GM10266 (cell line): ENCODE measurements at regions not wholly inside any gene's neighbourhood (a gene's known extent, or its start where the extent isn't known, plus 50 kb on each side); places are given as distances from the start of the nearest gene placed in this dataset.

Experiments
- DNase-seq: peaks from one replicate; pipeline ENCODE4 v3.0.0; 2012; ENCODE audit errors: extremely low spot score
- TF ChIP-seq, protein P1 (sequence below): IDR thresholded peaks from 2 replicates; pipeline ENCODE4 v1.5.1; 2012; ENCODE audit warnings: mild to moderate bottlenecking, low read depth; ENCODE audit not compliant: control insufficient read depth, insufficient read depth; ENCODE audit errors: missing control alignments

DNA sequence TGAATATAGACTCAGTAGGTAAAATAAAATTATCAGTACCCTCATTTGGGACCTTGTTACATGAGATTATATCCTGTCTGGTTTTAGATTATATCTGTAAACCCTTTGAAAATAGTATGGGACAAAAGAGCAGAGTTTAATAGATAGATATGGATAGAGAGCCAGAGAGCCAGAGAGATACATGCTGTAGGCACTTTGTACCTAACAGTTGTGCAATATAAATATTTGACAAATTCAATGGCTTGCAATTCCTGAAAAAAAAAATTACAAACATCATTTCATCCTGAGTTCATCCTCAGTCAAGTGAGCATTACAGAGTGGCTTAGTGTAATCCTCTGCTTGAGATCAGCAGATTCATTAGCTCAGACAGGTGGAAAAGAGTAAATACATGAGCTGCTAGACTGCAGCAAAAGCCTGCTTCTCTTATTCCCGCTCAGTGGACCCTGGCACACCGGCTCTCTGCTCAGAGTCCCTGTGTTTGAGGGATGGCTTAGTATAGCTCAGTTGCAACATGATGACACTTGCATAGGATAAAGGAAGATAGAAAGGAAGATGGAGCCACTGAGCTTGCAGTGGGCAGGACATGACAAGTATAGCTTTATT lies 931.6 kb upstream of the GOT2 start:
- DNase-seq, result no peak
- TF ChIP-seq, protein P1, sequence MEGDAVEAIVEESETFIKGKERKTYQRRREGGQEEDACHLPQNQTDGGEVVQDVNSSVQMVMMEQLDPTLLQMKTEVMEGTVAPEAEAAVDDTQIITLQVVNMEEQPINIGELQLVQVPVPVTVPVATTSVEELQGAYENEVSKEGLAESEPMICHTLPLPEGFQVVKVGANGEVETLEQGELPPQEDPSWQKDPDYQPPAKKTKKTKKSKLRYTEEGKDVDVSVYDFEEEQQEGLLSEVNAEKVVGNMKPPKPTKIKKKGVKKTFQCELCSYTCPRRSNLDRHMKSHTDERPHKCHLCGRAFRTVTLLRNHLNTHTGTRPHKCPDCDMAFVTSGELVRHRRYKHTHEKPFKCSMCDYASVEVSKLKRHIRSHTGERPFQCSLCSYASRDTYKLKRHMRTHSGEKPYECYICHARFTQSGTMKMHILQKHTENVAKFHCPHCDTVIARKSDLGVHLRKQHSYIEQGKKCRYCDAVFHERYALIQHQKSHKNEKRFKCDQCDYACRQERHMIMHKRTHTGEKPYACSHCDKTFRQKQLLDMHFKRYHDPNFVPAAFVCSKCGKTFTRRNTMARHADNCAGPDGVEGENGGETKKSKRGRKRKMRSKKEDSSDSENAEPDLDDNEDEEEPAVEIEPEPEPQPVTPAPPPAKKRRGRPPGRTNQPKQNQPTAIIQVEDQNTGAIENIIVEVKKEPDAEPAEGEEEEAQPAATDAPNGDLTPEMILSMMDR, result no peak

DNA sequence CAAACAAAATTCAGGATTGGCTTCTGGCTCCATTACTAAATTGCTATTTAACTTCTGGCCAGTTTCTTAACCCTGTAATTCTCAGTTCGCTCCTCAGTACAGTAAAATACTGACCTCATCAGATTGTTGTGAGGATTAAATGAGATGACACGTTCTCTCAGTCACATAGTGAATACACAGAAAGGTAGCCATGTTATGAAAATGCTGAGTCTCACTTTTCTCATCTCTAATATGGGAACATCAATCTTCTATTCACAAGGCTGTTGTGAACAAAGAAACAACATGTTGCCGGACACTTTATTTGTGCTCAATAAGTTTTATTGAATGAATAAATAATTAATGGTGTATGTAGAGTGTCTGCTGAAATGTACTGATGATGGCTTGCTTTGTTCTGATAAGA lies 924.5 kb upstream of the GOT2 start:
- no peak for DNase-seq
- TF ChIP-seq, protein P1, result no peak

DNA sequence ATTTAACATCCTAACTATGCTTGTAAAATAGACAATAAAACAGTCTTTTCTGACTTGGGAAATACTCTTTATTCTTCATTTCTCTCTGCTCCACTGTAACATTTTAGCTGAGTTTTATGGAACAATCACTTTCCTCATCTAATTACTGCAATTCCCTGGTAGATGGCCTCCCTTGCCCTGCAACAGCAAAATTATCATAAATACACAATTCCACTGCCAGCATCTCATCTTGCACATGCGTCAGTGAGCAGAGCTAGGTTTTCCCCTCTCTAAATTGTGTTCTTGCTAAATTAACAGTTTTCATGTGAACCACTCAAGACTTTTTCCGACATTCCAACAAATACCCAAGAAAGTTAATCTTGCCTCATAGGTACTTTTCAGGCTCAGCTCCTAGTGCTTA lies 920.9 kb upstream of the GOT2 start:
- TF ChIP-seq, protein P1, result no peak
- no peak for DNase-seq

DNA sequence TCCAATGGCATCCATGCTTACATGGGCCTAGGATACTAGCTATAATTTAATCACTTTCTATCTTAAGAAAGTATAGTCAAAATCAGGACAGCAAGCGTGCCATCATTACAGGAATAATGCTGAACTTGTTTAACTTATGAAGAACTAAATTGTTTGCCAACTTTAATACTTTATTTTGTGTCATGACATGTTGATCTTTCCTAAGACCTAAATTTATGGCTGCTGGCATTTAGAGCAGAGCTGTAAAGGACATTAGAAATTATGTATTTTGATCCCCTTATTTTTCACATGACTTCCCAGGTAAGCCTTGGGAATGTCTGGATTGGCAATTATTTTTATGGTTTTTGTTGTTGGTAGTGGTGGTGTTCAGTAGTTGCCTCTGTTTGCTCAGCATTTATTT lies 920.3 kb upstream of the GOT2 start:
- DNase-seq, result no peak
- TF ChIP-seq, protein P1, result no peak

DNA sequence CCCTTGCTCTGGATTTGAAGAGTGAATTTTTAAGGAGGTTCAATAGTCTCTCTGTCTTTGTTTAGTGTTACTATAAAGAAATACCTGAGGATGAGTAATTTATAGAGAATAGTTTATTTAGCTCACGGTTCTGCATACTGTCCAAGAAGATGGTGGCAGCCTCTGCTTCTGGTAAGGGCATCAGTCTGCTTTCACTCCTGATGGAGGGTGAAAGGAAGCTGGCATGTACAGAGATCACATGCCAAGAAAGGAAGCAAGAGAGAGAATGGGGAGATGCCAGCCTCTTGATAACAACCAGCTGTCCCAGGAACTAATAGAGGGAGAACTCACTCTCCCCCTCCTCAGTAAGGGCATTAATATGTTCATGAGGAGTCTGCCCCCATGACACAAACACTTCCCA lies 917.5 kb upstream of the GOT2 start:
- TF ChIP-seq, protein P1, result no peak
- DNase-seq, result no peak

DNA sequence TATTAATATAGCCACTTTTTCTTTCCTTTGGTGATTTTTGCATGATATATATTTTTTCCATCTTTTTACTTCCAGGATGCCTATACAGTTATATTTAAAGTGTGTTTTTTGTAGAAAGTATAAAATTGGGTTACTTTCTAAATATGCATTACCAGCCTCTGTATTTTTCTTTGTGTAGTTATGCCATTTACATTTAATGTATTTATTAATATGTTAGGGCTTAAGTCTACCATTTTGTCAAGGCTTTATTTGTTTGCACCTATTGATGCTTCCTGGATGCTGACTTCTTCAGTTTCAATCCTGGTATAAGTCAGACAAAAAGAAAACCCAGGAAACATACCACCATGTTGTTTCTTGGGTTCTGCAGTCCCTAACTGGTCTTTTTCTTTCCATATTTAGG lies 911.1 kb upstream of the GOT2 start:
- no peak for DNase-seq
- TF ChIP-seq, protein P1, result no peak

DNA sequence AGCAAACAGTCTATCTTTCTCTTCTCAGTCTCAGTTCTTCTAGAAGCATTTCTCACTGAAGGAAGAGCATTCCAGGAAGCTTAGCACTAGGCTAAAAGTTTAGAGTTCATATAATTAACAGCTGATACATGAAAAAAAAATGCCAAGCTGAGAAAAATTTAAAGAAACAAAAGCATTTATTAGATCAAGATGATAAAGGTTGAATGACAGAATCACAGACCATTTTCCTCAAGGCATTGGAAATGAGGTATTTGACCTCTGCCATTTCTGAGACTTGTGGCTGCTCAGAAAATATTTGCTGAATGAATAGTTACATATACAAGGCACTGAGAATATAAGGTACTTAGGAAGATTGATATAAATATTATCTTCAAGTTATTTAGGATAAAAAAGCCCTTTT lies 901.6 kb upstream of the GOT2 start:
- no peak for DNase-seq
- TF ChIP-seq, protein P1, result no peak
